Liver (tissue), 8 donors: ENCODE measurements at regions not wholly inside any gene's neighbourhood (a gene's known extent, or its start where the extent isn't known, plus 50 kb on each side); places are given as distances from the start of the nearest gene placed in this dataset.

ENCODE experiments used
- DNase-seq: peaks from one replicate; pipeline ENCODE4 v3.0.0-alpha.2; 2017; ENCODE audit warnings: low spot score
- H3K27ac ChIP-seq, 2 donors: one replicate each; pipeline ENCODE4 v1.7.0; 2013; ENCODE audit warnings: inconsistent platforms in 2 of 2, low read length in 2 of 2, control low read depth in 1 of 2, low read depth in 1 of 2, mild to moderate bottlenecking in 1 of 2
- H3K27me3 ChIP-seq, 4 donors: one replicate each; pipeline versions ENCODE4 v1.6.1 to v1.7.0; 2013; ENCODE audit warnings: low read length in 3 of 4, inconsistent platforms in 1 of 4, mild to moderate bottlenecking in 1 of 4, moderate library complexity in 1 of 4; ENCODE audit not compliant: control insufficient read depth in 4 of 4, insufficient read depth in 4 of 4
- H3K36me3 ChIP-seq, 4 donors: one replicate each; pipeline versions ENCODE4 v1.6.1 to v1.7.0; 2013; ENCODE audit warnings: low read length in 3 of 4, mild to moderate bottlenecking in 3 of 4, low read depth in 1 of 4, moderate library complexity in 1 of 4; ENCODE audit not compliant: control insufficient read depth in 4 of 4, insufficient read depth in 3 of 4
- H3K4me1 ChIP-seq, 4 donors: one replicate each; pipeline versions ENCODE4 v1.6.1 to v1.7.0; 2013; ENCODE audit warnings: low read length in 3 of 4, mild to moderate bottlenecking in 3 of 4, moderate library complexity in 1 of 4; ENCODE audit not compliant: control insufficient read depth in 4 of 4, insufficient read depth in 4 of 4
- H3K4me3 ChIP-seq, 3 donors: one replicate each; pipeline versions ENCODE4 v1.6.1 to v1.7.0; 2013; ENCODE audit warnings: low read length in 3 of 3, control low read depth in 1 of 3, low read depth in 1 of 3, mild to moderate bottlenecking in 1 of 3
- H3K9ac ChIP-seq, 2 donors: one replicate each; pipeline ENCODE4 v1.7.0; 2013; ENCODE audit warnings: low read length in 2 of 2, mild to moderate bottlenecking in 2 of 2, moderate library complexity in 2 of 2, control low read depth in 1 of 2, low read depth in 1 of 2
- H3K9me3 ChIP-seq, 4 donors: one replicate each; pipeline versions ENCODE4 v1.6.1 to v1.7.0; 2013; ENCODE audit warnings: low read length in 3 of 4; ENCODE audit not compliant: control insufficient read depth in 4 of 4
- ATF3 ChIP-seq: IDR thresholded peaks from 2 replicates; pipeline ENCODE4 v1.6.1; 2016; ENCODE audit warnings: antibody characterized with exemption
- CTCF ChIP-seq: fragments of 150-350 bp; IDR thresholded peaks from 2 replicates; pipeline ENCODE4 v1.5.1; 2017; ENCODE audit warnings: improper control_type of control experiment, low read depth, low read length; ENCODE audit not compliant: missing input control
- EGR1 ChIP-seq, 2 donors: IDR thresholded peaks; 2 replicates each; pipeline ENCODE4 v1.6.1; 2016 to 2018; ENCODE audit warnings: antibody characterized with exemption in 2 of 2, low read depth in 2 of 2
- FOXA2 ChIP-seq: IDR thresholded peaks from 2 replicates; pipeline ENCODE4 v1.6.1; 2016; ENCODE audit warnings: antibody characterized with exemption
- GABPA ChIP-seq, 2 donors: IDR thresholded peaks in 1 of 2; conservative IDR thresholded peaks in 1 of 2; 2 replicates each; pipeline ENCODE4 v1.6.1; 2016; ENCODE audit warnings: antibody characterized with exemption in 2 of 2, mild to moderate bottlenecking in 1 of 2, moderate library complexity in 1 of 2
- HNF4A ChIP-seq, 2 donors: conservative IDR thresholded peaks; 2 replicates each; pipeline ENCODE4 v1.6.1; 2016; ENCODE audit warnings: antibody characterized with exemption in 2 of 2, mild to moderate bottlenecking in 2 of 2
- HNF4G ChIP-seq: IDR thresholded peaks from 2 replicates; pipeline ENCODE4 v1.6.1; 2016; ENCODE audit warnings: antibody characterized with exemption
- JUND ChIP-seq, 2 donors: IDR thresholded peaks; 2 replicates each; pipeline ENCODE4 v1.6.1; 2016; ENCODE audit warnings: antibody characterized with exemption in 2 of 2
- MAX ChIP-seq: IDR thresholded peaks from 2 replicates; pipeline ENCODE4 v1.6.1; 2016; ENCODE audit warnings: antibody characterized with exemption
- NR2F2 ChIP-seq: IDR thresholded peaks from 2 replicates; pipeline ENCODE4 v1.6.1; 2016; ENCODE audit warnings: antibody characterized with exemption
- RAD21 ChIP-seq, 2 donors: IDR thresholded peaks; 2 replicates each; pipeline ENCODE4 v1.6.1; 2016; ENCODE audit warnings: antibody characterized with exemption in 2 of 2, mild to moderate bottlenecking in 2 of 2
- REST ChIP-seq: IDR thresholded peaks from 2 replicates; pipeline ENCODE4 v1.6.1; 2016; ENCODE audit warnings: antibody characterized with exemption, mild to moderate bottlenecking
- RXRA ChIP-seq, 2 donors: IDR thresholded peaks; 2 replicates each; pipeline ENCODE4 v1.6.1; 2017 to 2018; ENCODE audit warnings: antibody characterized with exemption in 2 of 2, mild to moderate bottlenecking in 1 of 2
- SP1 ChIP-seq: IDR thresholded peaks from 2 replicates; pipeline ENCODE4 v1.6.1; 2018; ENCODE audit warnings: antibody characterized with exemption, mild to moderate bottlenecking
- TAF1 ChIP-seq: conservative IDR thresholded peaks from 2 replicates; pipeline ENCODE4 v1.6.1; 2016; ENCODE audit warnings: antibody characterized with exemption, mild to moderate bottlenecking
- YY1 ChIP-seq: IDR thresholded peaks from 2 replicates; pipeline ENCODE4 v1.6.1; 2016; ENCODE audit warnings: antibody characterized with exemption, mild to moderate bottlenecking
- ZBTB33 ChIP-seq: IDR thresholded peaks from 2 replicates; pipeline ENCODE4 v1.6.1; 2016; ENCODE audit warnings: antibody characterized with exemption
- WGBS: extraction: QIAGEN DNeasy Blood & Tissue Kit; methylation state at CpG from one replicate; pipeline ENCODE4 v1.1.7; 2013; 5-methylcytosine and 5-hydroxymethylcytosine counted together
- donor health status: healthy.
- donor health status: healthy.
- donor health status: healthy.
- donor health status: healthy.
- donor health status: healthy.

- no peak for TF ChIP-seq SP1
- no peak for TF ChIP-seq HNF4A (conservative IDR thresholded peaks at IDR 0.05)
- no peak for TF ChIP-seq REST
- TF ChIP-seq TAF1: no peak
- TF ChIP-seq FOXA2: no peak
- TF ChIP-seq HNF4G: no peak
- TF ChIP-seq NR2F2: no peak
- no peak for TF ChIP-seq MAX
- TF ChIP-seq YY1: no peak
- TF ChIP-seq ATF3: no peak
- TF ChIP-seq ZBTB33: no peak
- no peak for TF ChIP-seq JUND (IDR thresholded peaks at IDR 0.05)
- no peak for TF ChIP-seq RXRA (IDR thresholded peaks at IDR 0.05)
- no peak for TF ChIP-seq CTCF
- TF ChIP-seq EGR1 (IDR thresholded peaks at IDR 0.05; ENCODE audit: low read depth in 2 of 2): no peak
These were observed 116.1 kb upstream of the IRX4 start for GRCh38 chr5:1998716-1999317.

GRCh38 chr5:1998348-1998669, 115.6 kb upstream of the IRX4 start:
- no peak overlapping the region for H3K9ac ChIP-seq
- TF ChIP-seq RAD21 (IDR thresholded peaks at IDR 0.05) (no peak), TAF1 (no peak), GABPA (IDR thresholded peaks at IDR 0.05 in 1 of 2, conservative IDR thresholded peaks at IDR 0.05 in 1 of 2) (no peak)
- H3K27ac ChIP-seq: no peak overlapping the region
- 87% methylated on average over 1 of the region's 1 CpG for WGBS
- no peak overlapping the region for H3K4me3 ChIP-seq
- no peaks in the 10 kb centered on the region for H3K4me1 ChIP-seq
- H3K9me3 ChIP-seq: peaks cover 0 to 12% (median 8%) of the 10 kb centered on the region in 4 donors
- peaks cover 0 to 6% (median 1%) of the 10 kb centered on the region in 4 donors for H3K27me3 ChIP-seq
- DNase-seq: no peak
- no peaks in the 10 kb centered on the region for H3K36me3 ChIP-seq

More at GRCh38 chr5:1998716-1999317, 116.1 kb upstream of the IRX4 start:
- Histone ChIP-seq H3K9ac (no peak overlapping the region), H3K36me3 (no peaks in the 10 kb centered on the region), H3K4me1 (no peaks in the 10 kb centered on the region), H3K4me3 (no peak overlapping the region), H3K27me3 (peaks cover 0 to 6% (median 1%) of the 10 kb centered on the region in 4 donors), H3K27ac (no peak overlapping the region), H3K9me3 (peaks cover 0 to 12% (median 7%) of the 10 kb centered on the region in 4 donors)
- WGBS: 82% methylated on average over 4 of the region's 4 CpGs
- DNase-seq: no peak
